ENCODE measurements at regions not wholly inside any gene's neighbourhood (a gene's known extent, or its start where the extent isn't known, plus 50 kb on each side); places are given as distances from the start of the nearest gene placed in this dataset.

- POLR2A ChIA-PET: no interaction called here
- no peak overlapping the region for H3K27ac ChIP-seq (ENCODE audit: low read depth in 2 of 2, low read length in 1 of 2)
- WGBS (ENCODE audit: low lambda C conversion rate): 90% methylated on average over 8 of the region's 8 CpGs
- CTCF ChIA-PET: no interaction called here
- H3K4me3 ChIP-seq (ENCODE audit: low read depth in 2 of 2, low read length in 1 of 2): no peak overlapping the region
- peaks cover 2% of the 10 kb centered on the region for H3F3A ChIP-seq (replicated peaks; ENCODE audit: insufficient read depth)
- peaks cover 0 to 3% of the 10 kb centered on the region in 2 experiments; a peak in 2 of 4 replicates for H3K4me1 ChIP-seq (ENCODE audit: control insufficient read depth in 1 of 2, insufficient read depth in 2 of 2, low read depth in 1 of 2, low read length in 1 of 2)
- H2AFZ ChIP-seq (ENCODE audit: low read depth): no peak overlapping the region
- no peak for DNase-seq
- TF ChIP-seq NFIC (IDR thresholded peaks at IDR 0.05; ENCODE audit: borderline replicate concordance) (no peak), JUND (IDR thresholded peaks at IDR 0.05) (no peak), USF2 (IDR thresholded peaks at IDR 0.05; ENCODE audit: borderline replicate concordance, low read depth, low read length) (no peak), TEAD4 (IDR thresholded peaks at IDR 0.05; ENCODE audit: borderline replicate concordance, insufficient read depth) (no peak), CTCF (IDR thresholded peaks at IDR 0.05) (no peak), GABPA (IDR thresholded peaks at IDR 0.05; ENCODE audit: low read depth) (no peak), MXI1 (IDR thresholded peaks at IDR 0.05; ENCODE audit: low read depth, low read length) (no peak), PBX3 (IDR thresholded peaks at IDR 0.05) (no peak)
- H3K36me3 ChIP-seq (replicated peaks in 1 of 2; ENCODE audit: control insufficient read depth in 1 of 2, insufficient read depth in 2 of 2, low read length in 1 of 2): no peaks in the 10 kb centered on the region
- no peak overlapping the region for H3K4me2 ChIP-seq
- H3K27me3 ChIP-seq (ENCODE audit: insufficient read depth): no peaks in the 10 kb centered on the region
- H3K79me2 ChIP-seq (ENCODE audit: insufficient read depth): no peaks in the 10 kb centered on the region
- H3K9me2 ChIP-seq: no peaks in the 10 kb centered on the region
- no peaks in the 10 kb centered on the region for H3K9me3 ChIP-seq
- no peak overlapping the region for H3K9ac ChIP-seq
- no peaks in the 10 kb centered on the region for H4K20me1 ChIP-seq (ENCODE audit: insufficient read depth)
Measured at GRCh38 chr1:221837896-221838295, 96.0 kb upstream of the DUSP10 start.

GRCh38 chr1:221834698-221835513, 93.0 kb upstream of the DUSP10 start:
- H2AFZ ChIP-seq (ENCODE audit: low read depth): no peak overlapping the region
- TF ChIP-seq EZH2phosphoT487 (IDR thresholded peaks at IDR 0.05; ENCODE audit: borderline replicate concordance, low read depth) (no peak), PBX3 (IDR thresholded peaks at IDR 0.05) (no peak), GABPA (IDR thresholded peaks at IDR 0.05; ENCODE audit: low read depth) (no peak), SMC3 (IDR thresholded peaks at IDR 0.05; ENCODE audit: low read depth, low read length) (no peak)
- no peaks in the 10 kb centered on the region for H3K27me3 ChIP-seq (ENCODE audit: insufficient read depth)
- peaks cover 4 to 12% of the 10 kb centered on the region in 2 experiments; a peak in 3 of 4 replicates for H3K4me1 ChIP-seq (ENCODE audit: control insufficient read depth in 1 of 2, insufficient read depth in 2 of 2, low read depth in 1 of 2, low read length in 1 of 2)
- H3K9me2 ChIP-seq: no peaks in the 10 kb centered on the region
- no peaks in the 10 kb centered on the region for H4K20me1 ChIP-seq (ENCODE audit: insufficient read depth)
- no peak overlapping the region for H3K9ac ChIP-seq
- H3K4me2 ChIP-seq: no peak overlapping the region
- H3K27ac ChIP-seq (ENCODE audit: low read depth in 2 of 2, low read length in 1 of 2): no peak overlapping the region
- H3K79me2 ChIP-seq (ENCODE audit: insufficient read depth): no peaks in the 10 kb centered on the region
- ChIA-PET POLR2A (no interaction called here), CTCF (no interaction called here)
- no peak for DNase-seq
- 88% methylated on average over 3 of the region's 3 CpGs for WGBS (ENCODE audit: low lambda C conversion rate)
- no peaks in the 10 kb centered on the region for H3K36me3 ChIP-seq (replicated peaks in 1 of 2; ENCODE audit: control insufficient read depth in 1 of 2, insufficient read depth in 2 of 2, low read length in 1 of 2)
- no peak overlapping the region for H3K4me3 ChIP-seq (ENCODE audit: low read depth in 2 of 2, low read length in 1 of 2)
- no peaks in the 10 kb centered on the region for H3K9me3 ChIP-seq
- peaks cover 10% of the 10 kb centered on the region for H3F3A ChIP-seq (replicated peaks; ENCODE audit: insufficient read depth)
